WTC11 (cell line): ENCODE measurements at regions not wholly inside any gene's neighbourhood (a gene's known extent, or its start where the extent isn't known, plus 50 kb on each side); places are given as distances from the start of the nearest gene placed in this dataset.

ENCODE experiments used
- ATAC-seq: fragments of 200-7000 bp; cut with Tn5 transposase; 2 replicates; pipeline ENCODE4 v1.10.0; 2021; ENCODE audit warnings: mild to moderate bottlenecking, moderate library complexity
- CTCF ChIA-PET: fragments of 300-600 bp; sonication (Branson Sonifier 250); formaldehyde crosslinking; loops from one replicate; lab custom pipeline; 2021; ENCODE audit warnings: antibody characterized with exemption; lab: Charles Lee
- POLR2A ChIA-PET: fragments of 350-600 bp; sonication (Branson Sonifier 250); formaldehyde crosslinking; loops from one replicate; lab custom pipeline; 2021; ENCODE audit warnings: antibody characterized with exemption; lab: Charles Lee
- DNase-seq: peaks from one replicate; pipeline ENCODE4 v3.0.0; 2021; ENCODE audit warnings: low spot score
- H3K27ac Mint-ChIP-seq: 2 replicates; pipeline ENCODE4 v1.8.0; 2021; ENCODE audit warnings: mixed read lengths
- H3K27me3 Mint-ChIP-seq: 2 replicates; pipeline ENCODE4 v1.8.0; 2021; ENCODE audit warnings: low read depth, mild to moderate bottlenecking, moderate library complexity, mixed read lengths
- H3K36me3 Mint-ChIP-seq: 2 replicates; pipeline ENCODE4 v1.8.0; 2021; ENCODE audit warnings: mixed read lengths
- H3K4me1 Mint-ChIP-seq: 2 replicates; pipeline ENCODE4 v1.8.0; 2022; ENCODE audit warnings: mixed read lengths
- H3K4me3 Mint-ChIP-seq: 2 replicates; pipeline ENCODE4 v1.8.0; 2021; ENCODE audit warnings: mild to moderate bottlenecking, moderate library complexity, mixed read lengths
- H3K9me3 Mint-ChIP-seq: 2 replicates; pipeline ENCODE4 v1.8.0; 2021; ENCODE audit warnings: mixed read lengths
- FOXP1 ChIP-seq: sonication (generic); formaldehyde crosslinking; IDR thresholded peaks from 2 replicates; pipeline ENCODE4 v1.8.0; 2022; ENCODE audit warnings: missing genetic modification reagents, mild to moderate bottlenecking, moderate library complexity, borderline replicate concordance
- KAT7 ChIP-seq: sonication (generic); formaldehyde crosslinking; IDR thresholded peaks from 2 replicates; pipeline ENCODE4 v1.8.1; 2023; ENCODE audit warnings: missing genetic modification reagents, mild to moderate bottlenecking, borderline replicate concordance
- NFATC4 ChIP-seq: fragments of 250-450 bp; sonication (Bioruptor Pico); IDR thresholded peaks from 2 replicates; pipeline ENCODE4 v1.9.0; 2021; ENCODE audit warnings: mild to moderate bottlenecking
- NFE2L1 ChIP-seq: sonication (generic); formaldehyde crosslinking; IDR thresholded peaks from 2 replicates; pipeline ENCODE4 v1.8.1; 2023; ENCODE audit warnings: missing genetic modification reagents
- PRRX2 ChIP-seq: fragments of 250-450 bp; sonication (Bioruptor Pico); IDR thresholded peaks from 2 replicates; pipeline ENCODE4 v1.8.0; 2021; ENCODE audit warnings: mild to moderate bottlenecking
- RORB ChIP-seq: fragments of 250-450 bp; sonication (Bioruptor Pico); IDR thresholded peaks from 2 replicates; pipeline ENCODE4 v1.9.0; 2021; ENCODE audit warnings: mild to moderate bottlenecking
- ZNF121 ChIP-seq: sonication (generic); formaldehyde crosslinking; IDR thresholded peaks from 2 replicates; pipeline ENCODE4 v1.8.0; 2023; ENCODE audit warnings: missing genetic modification reagents
- TF ChIP-seq, protein P1 (sequence below): fragments of 250-450 bp; sonication (Bioruptor Pico); IDR thresholded peaks from 2 replicates; pipeline ENCODE4 v1.9.0; 2021; ENCODE audit warnings: mild to moderate bottlenecking, borderline replicate concordance
- TF ChIP-seq, protein P2 (sequence below): fragments of 200-600 bp; IDR thresholded peaks from 2 replicates; pipeline ENCODE4 v1.8.0; 2022; ENCODE audit warnings: antibody characterized with exemption
- TF ChIP-seq, protein P3 (sequence below): sonication (generic); formaldehyde crosslinking; IDR thresholded peaks from 2 replicates; pipeline ENCODE4 v1.8.0; 2022; ENCODE audit warnings: missing genetic modification reagents
- TF ChIP-seq, protein P4 (sequence below): sonication (generic); formaldehyde crosslinking; IDR thresholded peaks from 2 replicates; pipeline ENCODE4 v1.8.0; 2022; ENCODE audit warnings: mild to moderate bottlenecking, missing genetic modification reagents
- TF ChIP-seq, protein P5 (sequence below): sonication (generic); formaldehyde crosslinking; IDR thresholded peaks from 2 replicates; pipeline ENCODE4 v1.8.0; 2022; ENCODE audit warnings: mild to moderate bottlenecking, missing genetic modification reagents
- TF ChIP-seq, protein P6 (sequence below): sonication (generic); formaldehyde crosslinking; IDR thresholded peaks from 2 replicates; pipeline ENCODE4 v1.8.1; 2023; ENCODE audit warnings: mild to moderate bottlenecking, moderate library complexity, missing genetic modification reagents

DNA sequence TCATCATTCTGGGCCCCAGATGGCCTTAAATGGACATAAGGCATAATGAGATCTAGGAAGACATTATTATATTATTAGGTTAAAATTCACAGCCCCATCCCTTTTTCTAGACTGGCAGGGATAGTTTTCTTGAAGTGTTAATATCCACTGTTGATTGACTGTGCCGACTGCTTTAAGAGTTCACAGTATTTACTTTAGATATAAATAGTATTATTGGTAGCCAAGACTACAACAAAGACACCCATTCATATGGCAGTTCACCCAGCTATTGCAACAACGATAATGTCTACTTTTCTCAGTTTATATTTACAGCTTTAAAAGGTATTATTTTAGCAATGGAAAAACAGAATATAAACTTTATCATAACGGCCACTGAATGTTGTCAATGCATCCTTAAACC, 922.2 kb upstream of the POU3F4 start:
- Mint-ChIP-seq H3K27ac (no peak overlapping the region), H3K4me3 (no peak overlapping the region), H3K27me3 (no peaks in the 10 kb centered on the region), H3K9me3 (no peaks in the 10 kb centered on the region), H3K36me3 (no peaks in the 10 kb centered on the region), H3K4me1 (no peaks in the 10 kb centered on the region)
- no peak for DNase-seq
- ATAC-seq = no peak
- CTCF ChIA-PET = no interaction called here
- TF ChIP-seq, protein P1, sequence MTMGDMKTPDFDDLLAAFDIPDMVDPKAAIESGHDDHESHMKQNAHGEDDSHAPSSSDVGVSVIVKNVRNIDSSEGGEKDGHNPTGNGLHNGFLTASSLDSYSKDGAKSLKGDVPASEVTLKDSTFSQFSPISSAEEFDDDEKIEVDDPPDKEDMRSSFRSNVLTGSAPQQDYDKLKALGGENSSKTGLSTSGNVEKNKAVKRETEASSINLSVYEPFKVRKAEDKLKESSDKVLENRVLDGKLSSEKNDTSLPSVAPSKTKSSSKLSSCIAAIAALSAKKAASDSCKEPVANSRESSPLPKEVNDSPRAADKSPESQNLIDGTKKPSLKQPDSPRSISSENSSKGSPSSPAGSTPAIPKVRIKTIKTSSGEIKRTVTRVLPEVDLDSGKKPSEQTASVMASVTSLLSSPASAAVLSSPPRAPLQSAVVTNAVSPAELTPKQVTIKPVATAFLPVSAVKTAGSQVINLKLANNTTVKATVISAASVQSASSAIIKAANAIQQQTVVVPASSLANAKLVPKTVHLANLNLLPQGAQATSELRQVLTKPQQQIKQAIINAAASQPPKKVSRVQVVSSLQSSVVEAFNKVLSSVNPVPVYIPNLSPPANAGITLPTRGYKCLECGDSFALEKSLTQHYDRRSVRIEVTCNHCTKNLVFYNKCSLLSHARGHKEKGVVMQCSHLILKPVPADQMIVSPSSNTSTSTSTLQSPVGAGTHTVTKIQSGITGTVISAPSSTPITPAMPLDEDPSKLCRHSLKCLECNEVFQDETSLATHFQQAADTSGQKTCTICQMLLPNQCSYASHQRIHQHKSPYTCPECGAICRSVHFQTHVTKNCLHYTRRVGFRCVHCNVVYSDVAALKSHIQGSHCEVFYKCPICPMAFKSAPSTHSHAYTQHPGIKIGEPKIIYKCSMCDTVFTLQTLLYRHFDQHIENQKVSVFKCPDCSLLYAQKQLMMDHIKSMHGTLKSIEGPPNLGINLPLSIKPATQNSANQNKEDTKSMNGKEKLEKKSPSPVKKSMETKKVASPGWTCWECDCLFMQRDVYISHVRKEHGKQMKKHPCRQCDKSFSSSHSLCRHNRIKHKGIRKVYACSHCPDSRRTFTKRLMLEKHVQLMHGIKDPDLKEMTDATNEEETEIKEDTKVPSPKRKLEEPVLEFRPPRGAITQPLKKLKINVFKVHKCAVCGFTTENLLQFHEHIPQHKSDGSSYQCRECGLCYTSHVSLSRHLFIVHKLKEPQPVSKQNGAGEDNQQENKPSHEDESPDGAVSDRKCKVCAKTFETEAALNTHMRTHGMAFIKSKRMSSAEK (CRISPR knock-in tag) = no peak
- TF ChIP-seq, protein P2, sequence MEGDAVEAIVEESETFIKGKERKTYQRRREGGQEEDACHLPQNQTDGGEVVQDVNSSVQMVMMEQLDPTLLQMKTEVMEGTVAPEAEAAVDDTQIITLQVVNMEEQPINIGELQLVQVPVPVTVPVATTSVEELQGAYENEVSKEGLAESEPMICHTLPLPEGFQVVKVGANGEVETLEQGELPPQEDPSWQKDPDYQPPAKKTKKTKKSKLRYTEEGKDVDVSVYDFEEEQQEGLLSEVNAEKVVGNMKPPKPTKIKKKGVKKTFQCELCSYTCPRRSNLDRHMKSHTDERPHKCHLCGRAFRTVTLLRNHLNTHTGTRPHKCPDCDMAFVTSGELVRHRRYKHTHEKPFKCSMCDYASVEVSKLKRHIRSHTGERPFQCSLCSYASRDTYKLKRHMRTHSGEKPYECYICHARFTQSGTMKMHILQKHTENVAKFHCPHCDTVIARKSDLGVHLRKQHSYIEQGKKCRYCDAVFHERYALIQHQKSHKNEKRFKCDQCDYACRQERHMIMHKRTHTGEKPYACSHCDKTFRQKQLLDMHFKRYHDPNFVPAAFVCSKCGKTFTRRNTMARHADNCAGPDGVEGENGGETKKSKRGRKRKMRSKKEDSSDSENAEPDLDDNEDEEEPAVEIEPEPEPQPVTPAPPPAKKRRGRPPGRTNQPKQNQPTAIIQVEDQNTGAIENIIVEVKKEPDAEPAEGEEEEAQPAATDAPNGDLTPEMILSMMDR = no peak
- TF ChIP-seq, protein P3, sequence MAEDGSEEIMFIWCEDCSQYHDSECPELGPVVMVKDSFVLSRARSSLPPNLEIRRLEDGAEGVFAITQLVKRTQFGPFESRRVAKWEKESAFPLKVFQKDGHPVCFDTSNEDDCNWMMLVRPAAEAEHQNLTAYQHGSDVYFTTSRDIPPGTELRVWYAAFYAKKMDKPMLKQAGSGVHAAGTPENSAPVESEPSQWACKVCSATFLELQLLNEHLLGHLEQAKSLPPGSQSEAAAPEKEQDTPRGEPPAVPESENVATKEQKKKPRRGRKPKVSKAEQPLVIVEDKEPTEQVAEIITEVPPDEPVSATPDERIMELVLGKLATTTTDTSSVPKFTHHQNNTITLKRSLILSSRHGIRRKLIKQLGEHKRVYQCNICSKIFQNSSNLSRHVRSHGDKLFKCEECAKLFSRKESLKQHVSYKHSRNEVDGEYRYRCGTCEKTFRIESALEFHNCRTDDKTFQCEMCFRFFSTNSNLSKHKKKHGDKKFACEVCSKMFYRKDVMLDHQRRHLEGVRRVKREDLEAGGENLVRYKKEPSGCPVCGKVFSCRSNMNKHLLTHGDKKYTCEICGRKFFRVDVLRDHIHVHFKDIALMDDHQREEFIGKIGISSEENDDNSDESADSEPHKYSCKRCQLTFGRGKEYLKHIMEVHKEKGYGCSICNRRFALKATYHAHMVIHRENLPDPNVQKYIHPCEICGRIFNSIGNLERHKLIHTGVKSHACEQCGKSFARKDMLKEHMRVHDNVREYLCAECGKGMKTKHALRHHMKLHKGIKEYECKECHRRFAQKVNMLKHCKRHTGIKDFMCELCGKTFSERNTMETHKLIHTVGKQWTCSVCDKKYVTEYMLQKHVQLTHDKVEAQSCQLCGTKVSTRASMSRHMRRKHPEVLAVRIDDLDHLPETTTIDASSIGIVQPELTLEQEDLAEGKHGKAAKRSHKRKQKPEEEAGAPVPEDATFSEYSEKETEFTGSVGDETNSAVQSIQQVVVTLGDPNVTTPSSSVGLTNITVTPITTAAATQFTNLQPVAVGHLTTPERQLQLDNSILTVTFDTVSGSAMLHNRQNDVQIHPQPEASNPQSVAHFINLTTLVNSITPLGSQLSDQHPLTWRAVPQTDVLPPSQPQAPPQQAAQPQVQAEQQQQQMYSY (CRISPR knock-in tag) = no peak
- POLR2A ChIA-PET = no interaction called here

DNA sequence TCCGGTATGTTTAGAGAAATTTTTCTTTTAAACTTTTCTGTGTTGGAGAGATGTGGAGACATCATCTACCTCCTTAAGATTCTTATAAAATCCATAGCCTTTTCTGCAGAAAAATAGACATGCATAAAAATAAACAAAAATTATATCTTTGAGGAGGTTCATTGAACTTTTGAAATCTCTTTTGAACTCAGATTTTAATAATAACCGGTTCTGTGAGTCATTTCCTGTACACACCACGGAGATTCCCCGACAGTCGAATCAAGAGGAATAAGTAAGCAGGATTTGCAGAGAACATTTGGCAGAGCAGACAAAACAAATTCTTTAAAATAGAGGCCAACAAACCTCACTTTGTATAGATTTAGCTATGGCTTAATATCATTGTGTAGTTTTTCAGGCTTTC, 918.7 kb upstream of the POU3F4 start:
- no peaks in the 10 kb centered on the region for H3K27me3 Mint-ChIP-seq
- ChIA-PET CTCF (no interaction called here), POLR2A (no interaction called here)
- H3K27ac Mint-ChIP-seq = no peak overlapping the region
- H3K9me3 Mint-ChIP-seq = no peaks in the 10 kb centered on the region; the same call in 1 of the 2 replicates
- H3K36me3 Mint-ChIP-seq = no peaks in the 10 kb centered on the region
- no peak overlapping the region for H3K4me3 Mint-ChIP-seq
- H3K4me1 Mint-ChIP-seq = no peaks in the 10 kb centered on the region
- no peak for DNase-seq
- ATAC-seq = no peak
- no peak for TF ChIP-seq NFE2L1 (CRISPR knock-in tag)
- TF ChIP-seq FOXP1 (CRISPR knock-in tag) = no peak
- TF ChIP-seq, protein P4, sequence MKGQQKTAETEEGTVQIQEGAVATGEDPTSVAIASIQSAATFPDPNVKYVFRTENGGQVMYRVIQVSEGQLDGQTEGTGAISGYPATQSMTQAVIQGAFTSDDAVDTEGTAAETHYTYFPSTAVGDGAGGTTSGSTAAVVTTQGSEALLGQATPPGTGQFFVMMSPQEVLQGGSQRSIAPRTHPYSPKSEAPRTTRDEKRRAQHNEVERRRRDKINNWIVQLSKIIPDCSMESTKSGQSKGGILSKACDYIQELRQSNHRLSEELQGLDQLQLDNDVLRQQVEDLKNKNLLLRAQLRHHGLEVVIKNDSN = no peak
- no peak for TF ChIP-seq KAT7
- TF ChIP-seq, protein P5, sequence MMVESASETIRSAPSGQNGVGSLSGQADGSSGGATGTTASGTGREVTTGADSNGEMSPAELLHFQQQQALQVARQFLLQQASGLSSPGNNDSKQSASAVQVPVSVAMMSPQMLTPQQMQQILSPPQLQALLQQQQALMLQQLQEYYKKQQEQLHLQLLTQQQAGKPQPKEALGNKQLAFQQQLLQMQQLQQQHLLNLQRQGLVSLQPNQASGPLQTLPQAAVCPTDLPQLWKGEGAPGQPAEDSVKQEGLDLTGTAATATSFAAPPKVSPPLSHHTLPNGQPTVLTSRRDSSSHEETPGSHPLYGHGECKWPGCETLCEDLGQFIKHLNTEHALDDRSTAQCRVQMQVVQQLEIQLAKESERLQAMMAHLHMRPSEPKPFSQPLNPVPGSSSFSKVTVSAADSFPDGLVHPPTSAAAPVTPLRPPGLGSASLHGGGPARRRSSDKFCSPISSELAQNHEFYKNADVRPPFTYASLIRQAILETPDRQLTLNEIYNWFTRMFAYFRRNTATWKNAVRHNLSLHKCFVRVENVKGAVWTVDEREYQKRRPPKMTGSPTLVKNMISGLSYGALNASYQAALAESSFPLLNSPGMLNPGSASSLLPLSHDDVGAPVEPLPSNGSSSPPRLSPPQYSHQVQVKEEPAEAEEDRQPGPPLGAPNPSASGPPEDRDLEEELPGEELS (CRISPR knock-in tag) = no peak
- no peak for TF ChIP-seq NFATC4 (CRISPR knock-in tag)
- TF ChIP-seq, protein P2 = no peak
- TF ChIP-seq, protein P1 (CRISPR knock-in tag) = no peak
- TF ChIP-seq, protein P6, sequence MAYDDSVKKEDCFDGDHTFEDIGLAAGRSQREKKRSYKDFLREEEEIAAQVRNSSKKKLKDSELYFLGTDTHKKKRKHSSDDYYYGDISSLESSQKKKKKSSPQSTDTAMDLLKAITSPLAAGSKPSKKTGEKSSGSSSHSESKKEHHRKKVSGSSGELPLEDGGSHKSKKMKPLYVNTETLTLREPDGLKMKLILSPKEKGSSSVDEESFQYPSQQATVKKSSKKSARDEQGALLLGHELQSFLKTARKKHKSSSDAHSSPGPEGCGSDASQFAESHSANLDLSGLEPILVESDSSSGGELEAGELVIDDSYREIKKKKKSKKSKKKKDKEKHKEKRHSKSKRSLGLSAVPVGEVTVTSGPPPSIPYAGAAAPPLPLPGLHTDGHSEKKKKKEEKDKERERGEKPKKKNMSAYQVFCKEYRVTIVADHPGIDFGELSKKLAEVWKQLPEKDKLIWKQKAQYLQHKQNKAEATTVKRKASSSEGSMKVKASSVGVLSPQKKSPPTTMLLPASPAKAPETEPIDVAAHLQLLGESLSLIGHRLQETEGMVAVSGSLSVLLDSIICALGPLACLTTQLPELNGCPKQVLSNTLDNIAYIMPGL = no peak
- TF ChIP-seq PRRX2 = no peak
- no peak for TF ChIP-seq RORB
- no peak for TF ChIP-seq ZNF121 (CRISPR knock-in tag)
